ENCODE measurements at regions not wholly inside any gene's neighbourhood (a gene's known extent, or its start where the extent isn't known, plus 50 kb on each side); places are given as distances from the start of the nearest gene placed in this dataset.

- no peak for DNase-seq (ENCODE audit: low spot score in 2 of 2, unreplicated experiment in 2 of 2)
- H3K36me3 Mint-ChIP-seq: no peaks in the 10 kb centered on the region
These were observed 471.4 kb downstream of the MN1 start for GRCh38 chr22:27329966-27330645.

GRCh38 chr22:27331526-27332281, 469.9 kb downstream of the MN1 start:
- Mint-ChIP-seq H3K4me3 (no peak overlapping the region), H3K4me1 (peaks cover 26% of the 10 kb centered on the region), H3K27me3 (ENCODE audit: low read depth) (peaks cover 34% of the 10 kb centered on the region), H3K36me3 (no peaks in the 10 kb centered on the region), H3K9me3 (peaks cover 5% of the 10 kb centered on the region), H3K27ac (no peak overlapping the region)
- no peak for DNase-seq (ENCODE audit: low spot score in 2 of 2, unreplicated experiment in 2 of 2)
- TF ChIP-seq CTCF (IDR thresholded peaks at IDR 0.05; ENCODE audit: unreplicated experiment): peak; percentile 55

More at GRCh38 chr22:27329966-27330645, 471.4 kb downstream of the MN1 start:
- no peak for TF ChIP-seq CTCF (IDR thresholded peaks at IDR 0.05; ENCODE audit: unreplicated experiment)
- peaks cover 5% of the 10 kb centered on the region for H3K9me3 Mint-ChIP-seq
- no peak overlapping the region for H3K27ac Mint-ChIP-seq
- H3K27me3 Mint-ChIP-seq (ENCODE audit: low read depth): peaks cover 33% of the 10 kb centered on the region
- no peak overlapping the region for H3K4me3 Mint-ChIP-seq
- H3K4me1 Mint-ChIP-seq: peaks cover 20% of the 10 kb centered on the region

- no peak for DNase-seq (ENCODE audit: low spot score in 2 of 2, unreplicated experiment in 2 of 2)
- H3K4me3 Mint-ChIP-seq: no peak overlapping the region
- TF ChIP-seq CTCF (IDR thresholded peaks at IDR 0.05; ENCODE audit: unreplicated experiment): no peak
- peaks cover 17% of the 10 kb centered on the region for H3K4me1 Mint-ChIP-seq
- no peaks in the 10 kb centered on the region for H3K36me3 Mint-ChIP-seq
- no peak overlapping the region for H3K27ac Mint-ChIP-seq
- peaks cover 5% of the 10 kb centered on the region for H3K9me3 Mint-ChIP-seq
- H3K27me3 Mint-ChIP-seq (ENCODE audit: low read depth): peaks cover 24% of the 10 kb centered on the region
These were observed 466.4 kb downstream of the MN1 start for GRCh38 chr22:27335102-27335660.

GRCh38 chr22:27336151-27337090, 465.1 kb downstream of the MN1 start:
- Mint-ChIP-seq H3K27me3 (ENCODE audit: low read depth) (peaks cover 21% of the 10 kb centered on the region), H3K27ac (no peak overlapping the region), H3K36me3 (no peaks in the 10 kb centered on the region), H3K4me3 (no peak overlapping the region), H3K4me1 (peaks cover 14% of the 10 kb centered on the region), H3K9me3 (peaks cover 5% of the 10 kb centered on the region)
- no peak for DNase-seq (ENCODE audit: low spot score in 2 of 2, unreplicated experiment in 2 of 2)
- TF ChIP-seq CTCF (IDR thresholded peaks at IDR 0.05; ENCODE audit: unreplicated experiment): no peak

- Mint-ChIP-seq H3K4me1 (peaks cover 6% of the 10 kb centered on the region), H3K36me3 (no peaks in the 10 kb centered on the region), H3K27ac (no peak overlapping the region), H3K9me3 (peaks cover 12% of the 10 kb centered on the region), H3K4me3 (no peak overlapping the region), H3K27me3 (ENCODE audit: low read depth) (peaks cover 16% of the 10 kb centered on the region)
- DNase-seq (ENCODE audit: low spot score in 2 of 2, unreplicated experiment in 2 of 2): no peak
- no peak for TF ChIP-seq CTCF (IDR thresholded peaks at IDR 0.05; ENCODE audit: unreplicated experiment)
These were observed 463.9 kb downstream of the MN1 start for GRCh38 chr22:27337676-27338075.
